Kidney (tissue), 13 donors: ENCODE measurements at regions not wholly inside any gene's neighbourhood (a gene's known extent, or its start where the extent isn't known, plus 50 kb on each side); places are given as distances from the start of the nearest gene placed in this dataset.
A peak's percentile ranks its signal among the peaks of the same experiment; 100 is the strongest.

ENCODE experiments used
- DNase-seq, 5 donors: peaks; one replicate each; pipeline ENCODE4 v3.0.0-alpha.2; 2013 to 2020
- FAIRE-seq: peaks from 2 replicates; lab custom pipeline; 2012; peaks lifted over from hg19 to GRCh38; lab: Jason Lieb, UNC
- H3K27ac ChIP-seq, 2 donors: one replicate each; pipeline ENCODE4 v1.7.0; 2013; ENCODE audit warnings: low read depth in 2 of 2, low read length in 2 of 2, inconsistent platforms in 1 of 2
- H3K27me3 ChIP-seq: one replicate; pipeline ENCODE4 v1.7.1; 2013; ENCODE audit warnings: low read length, inconsistent platforms; ENCODE audit not compliant: control insufficient read depth, insufficient read depth
- H3K36me3 ChIP-seq, 3 donors: one replicate each; pipeline versions ENCODE4 v1.7.0 to v1.7.1; 2013; ENCODE audit warnings: low read length in 3 of 3, control low read depth in 1 of 3, inconsistent platforms in 1 of 3; ENCODE audit not compliant: insufficient read depth in 3 of 3, control insufficient read depth in 2 of 3
- H3K4me1 ChIP-seq, 3 donors: one replicate each; pipeline versions ENCODE4 v1.7.0 to v1.7.1; 2013; ENCODE audit warnings: low read length in 3 of 3, inconsistent platforms in 1 of 3, low read depth in 1 of 3; ENCODE audit not compliant: control insufficient read depth in 2 of 3, insufficient read depth in 2 of 3
- H3K4me3 ChIP-seq, 3 donors: one replicate each; pipeline versions ENCODE4 v1.7.0 to v1.8.1; 2013; ENCODE audit warnings: low read length in 3 of 3, control low read depth in 1 of 3, inconsistent platforms in 1 of 3
- H3K9ac ChIP-seq, 3 donors: one replicate each; pipeline versions ENCODE4 v1.7.0 to v1.7.1; 2013; ENCODE audit warnings: low read length in 3 of 3, control low read depth in 1 of 3, inconsistent platforms in 1 of 3
- H3K9me3 ChIP-seq, 3 donors: one replicate each; pipeline versions ENCODE4 v1.7.0 to v1.7.1; 2013; ENCODE audit warnings: low read length in 3 of 3, control low read depth in 1 of 3, inconsistent platforms in 1 of 3; ENCODE audit not compliant: control insufficient read depth in 2 of 3, insufficient read depth in 1 of 3
- intact Hi-C: fragments of 100-400 bp; cut with DNase I; formaldehyde crosslinking; loops from one replicate; pipeline ENCODE4 v1.11.1; 2022
- TF ChIP-seq, protein P1 (sequence below): IDR thresholded peaks from 3 replicates; pipeline ENCODE4 v1.5.1; 2012; ENCODE audit warnings: mild to moderate bottlenecking, moderate library complexity, borderline replicate concordance; ENCODE audit not compliant: insufficient read depth; ENCODE audit errors: extremely low read depth
- donor health status: control.
- donor health status: control.
- donor health status: control.
- donor health status: control.
- donor health status: control.
- donor health status: DM: yes; HTN: yes; CAD: no.
- donor health status: Normal renal cell carcinoma (clear cell type).

DNA sequence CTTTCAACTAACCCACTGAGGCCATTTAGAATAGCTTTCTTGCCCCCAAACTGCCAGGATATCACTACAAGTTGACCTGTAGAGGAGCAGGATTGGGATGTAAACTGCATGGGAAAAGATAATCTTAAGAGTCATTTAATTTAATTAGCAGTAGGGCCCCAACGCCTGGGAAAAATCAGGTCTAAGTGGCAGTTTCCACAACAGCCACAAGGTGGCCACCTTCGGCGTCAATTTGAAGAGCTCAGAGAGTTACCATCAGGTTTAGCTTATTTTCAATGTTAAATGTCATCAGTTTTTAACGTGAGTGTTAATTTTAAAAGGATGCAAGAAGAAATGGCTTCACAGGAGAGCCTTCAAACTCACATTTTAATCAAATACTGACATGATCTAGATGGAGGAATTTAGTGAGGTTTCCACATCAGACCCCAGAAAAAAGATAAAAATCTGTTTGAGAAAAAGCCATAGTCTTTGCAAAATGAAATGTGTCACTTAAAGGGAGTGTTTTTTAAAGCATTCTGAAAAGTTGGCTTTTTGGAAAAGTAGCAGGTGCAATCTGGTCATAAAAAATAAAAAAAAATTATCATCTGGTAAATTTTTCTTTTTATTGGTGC lies 77.3 kb upstream of the UPP2 start:
- Histone ChIP-seq H3K9ac (no peak overlapping the region), H3K4me3 (no peak overlapping the region), H3K9me3 (no peaks in the 10 kb centered on the region), H3K27me3 (no peaks in the 10 kb centered on the region), H3K36me3 (no peaks in the 10 kb centered on the region), H3K27ac (no peak overlapping the region), H3K4me1 (peaks cover 0 to 2% (median 0%) of the 10 kb centered on the region in 3 donors)
- TF ChIP-seq, protein P1, sequence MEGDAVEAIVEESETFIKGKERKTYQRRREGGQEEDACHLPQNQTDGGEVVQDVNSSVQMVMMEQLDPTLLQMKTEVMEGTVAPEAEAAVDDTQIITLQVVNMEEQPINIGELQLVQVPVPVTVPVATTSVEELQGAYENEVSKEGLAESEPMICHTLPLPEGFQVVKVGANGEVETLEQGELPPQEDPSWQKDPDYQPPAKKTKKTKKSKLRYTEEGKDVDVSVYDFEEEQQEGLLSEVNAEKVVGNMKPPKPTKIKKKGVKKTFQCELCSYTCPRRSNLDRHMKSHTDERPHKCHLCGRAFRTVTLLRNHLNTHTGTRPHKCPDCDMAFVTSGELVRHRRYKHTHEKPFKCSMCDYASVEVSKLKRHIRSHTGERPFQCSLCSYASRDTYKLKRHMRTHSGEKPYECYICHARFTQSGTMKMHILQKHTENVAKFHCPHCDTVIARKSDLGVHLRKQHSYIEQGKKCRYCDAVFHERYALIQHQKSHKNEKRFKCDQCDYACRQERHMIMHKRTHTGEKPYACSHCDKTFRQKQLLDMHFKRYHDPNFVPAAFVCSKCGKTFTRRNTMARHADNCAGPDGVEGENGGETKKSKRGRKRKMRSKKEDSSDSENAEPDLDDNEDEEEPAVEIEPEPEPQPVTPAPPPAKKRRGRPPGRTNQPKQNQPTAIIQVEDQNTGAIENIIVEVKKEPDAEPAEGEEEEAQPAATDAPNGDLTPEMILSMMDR = peak; percentile 73
- intact Hi-C loops = loop anchor here (10.0 kb wide), 1 partner anchor 730 kb away; no protein-coding TSS in a partner anchor
- DNase-seq (peak in 4 of 5 donors; percentile 49 to 72 (median 60)), FAIRE-seq (peak; percentile 67)

DNA sequence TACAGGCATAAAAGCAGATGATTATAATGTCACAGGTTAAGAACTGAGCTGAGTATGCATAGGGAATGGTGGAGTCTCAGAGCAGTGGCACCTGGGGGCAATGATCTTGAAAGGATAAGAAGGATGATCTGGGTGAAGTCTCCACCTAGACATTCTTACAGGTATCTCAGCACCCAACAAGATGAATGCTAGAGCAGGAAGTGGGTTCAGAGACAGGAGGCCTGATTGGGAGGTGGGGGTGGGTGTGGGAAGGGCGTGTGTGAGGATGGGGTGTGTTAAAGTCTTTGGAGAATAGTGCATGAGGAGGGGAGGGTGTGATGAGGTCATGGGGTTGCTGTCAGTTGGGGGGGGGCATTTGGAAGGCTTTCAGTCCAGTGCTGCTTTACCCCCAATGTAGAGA lies 78.8 kb upstream of the UPP2 start:
- Histone ChIP-seq H3K36me3 (no peaks in the 10 kb centered on the region), H3K27ac (no peak overlapping the region), H3K9me3 (no peaks in the 10 kb centered on the region), H3K9ac (no peak overlapping the region), H3K4me1 (peaks cover 0 to 2% (median 0%) of the 10 kb centered on the region in 3 donors), H3K27me3 (no peaks in the 10 kb centered on the region), H3K4me3 (no peak overlapping the region)
- FAIRE-seq (no peak), DNase-seq (no peak)
- intact Hi-C loops = loop anchor here (10.0 kb wide), 1 partner anchor 732 kb away; no protein-coding TSS in a partner anchor
- TF ChIP-seq, protein P1 = no peak

DNA sequence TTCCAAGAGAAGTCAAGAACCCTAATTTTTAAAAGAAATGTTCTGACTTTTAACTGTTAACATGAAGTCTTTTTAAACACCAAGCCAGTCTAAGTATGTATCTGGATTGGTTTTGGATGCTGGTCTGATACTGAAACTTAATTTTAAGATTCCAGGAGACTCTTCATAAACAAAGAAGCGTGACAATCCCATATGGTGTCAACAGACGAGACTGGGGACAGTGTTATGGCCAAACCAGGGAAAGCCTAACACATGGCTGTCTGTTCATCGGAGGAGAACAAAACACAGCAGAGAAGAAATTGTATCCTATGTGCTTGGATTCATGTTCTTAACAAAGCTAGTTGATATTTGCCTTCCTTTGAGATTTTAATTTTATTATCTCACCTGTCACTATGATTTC lies 80.5 kb upstream of the UPP2 start:
- H3K4me3 ChIP-seq = no peak overlapping the region
- no peak overlapping the region for H3K9ac ChIP-seq
- TF ChIP-seq, protein P1 = no peak
- FAIRE-seq (no peak), DNase-seq (no peak)
- no peaks in the 10 kb centered on the region for H3K36me3 ChIP-seq
- no peaks in the 10 kb centered on the region for H3K9me3 ChIP-seq
- H3K4me1 ChIP-seq = peaks cover 0 to 2% (median 0%) of the 10 kb centered on the region in 3 donors
- intact Hi-C loops = loop anchor here (10.0 kb wide), 1 partner anchor 734 kb away; no protein-coding TSS in a partner anchor
- H3K27me3 ChIP-seq = no peaks in the 10 kb centered on the region
- no peak overlapping the region for H3K27ac ChIP-seq
